HL-60 (cell line): ENCODE measurements at regions not wholly inside any gene's neighbourhood (a gene's known extent, or its start where the extent isn't known, plus 50 kb on each side); places are given as distances from the start of the nearest gene placed in this dataset.

Experiments used
- DNase-seq, 2 experiments: peaks; one replicate each; pipeline ENCODE4 v3.0.0-alpha.2; 2010 to 2020; ENCODE audit warnings: low read depth in 1 of 2, low spot score in 1 of 2
- H3K27ac ChIP-seq: fragments of 250-450 bp; sonication (Bioruptor Pico); replicated peaks from 2 replicates; pipeline ENCODE4 v1.5.1; 2020; ENCODE audit warnings: mild to moderate bottlenecking, moderate library complexity
- H3K27me3 ChIP-seq: fragments of 250-450 bp; sonication (Bioruptor Pico); 2 replicates; pipeline ENCODE4 v1.5.1; 2021; ENCODE audit warnings: mild to moderate bottlenecking, moderate library complexity; ENCODE audit not compliant: insufficient read depth, poor library complexity, severe bottlenecking
- H3K4me3 ChIP-seq: replicated peaks from 2 replicates; pipeline ENCODE4 v1.5.1; 2011; ENCODE audit warnings: mild to moderate bottlenecking, control low read depth, low read length; ENCODE audit not compliant: insufficient read depth
- GABPA ChIP-seq: IDR thresholded peaks from 2 replicates; pipeline ENCODE4 v1.6.1; 2012; ENCODE audit warnings: low read depth
- POLR2AphosphoS5 ChIP-seq: IDR thresholded peaks from 2 replicates; pipeline ENCODE4 v1.6.1; 2012; ENCODE audit warnings: low read depth
- SPI1 ChIP-seq: IDR thresholded peaks from 2 replicates; pipeline ENCODE4 v1.6.1; 2012; ENCODE audit warnings: low read depth, mild to moderate bottlenecking, borderline replicate concordance
- TF ChIP-seq, protein P1 (sequence below): IDR thresholded peaks from one replicate; pipeline ENCODE4 v1.5.1; 2011; ENCODE audit warnings: low read length, control low read depth, inconsistent platforms; ENCODE audit not compliant: insufficient read depth
- TF ChIP-seq, protein P2 (sequence below): IDR thresholded peaks from 2 replicates; pipeline ENCODE4 v1.6.1; 2012; ENCODE audit warnings: low read depth; ENCODE audit not compliant: insufficient replicate concordance

DNA sequence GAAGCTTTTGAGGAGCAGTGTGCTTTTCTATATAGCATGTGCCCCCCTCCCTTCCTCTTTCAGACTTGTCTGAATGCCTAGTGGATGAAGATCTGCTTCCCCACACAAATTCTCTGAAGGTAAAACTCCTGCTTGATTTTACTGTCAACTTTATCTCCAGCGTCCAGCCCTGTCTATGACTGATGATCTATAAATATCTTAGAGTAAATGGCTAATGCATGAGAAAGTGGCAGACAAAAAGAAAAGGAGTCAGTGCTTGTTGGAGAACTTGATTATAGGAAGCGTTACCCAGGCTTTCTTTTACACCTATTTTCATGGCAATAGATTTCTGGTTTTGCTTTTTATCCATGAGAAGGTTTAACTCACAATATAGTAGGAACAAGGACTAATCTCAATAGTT, 168.3 kb upstream of the HS3ST1 start:
- no peak overlapping the region for H3K27ac ChIP-seq
- no peaks in the 10 kb centered on the region for H3K27me3 ChIP-seq
- no peak for DNase-seq
- no peak overlapping the region for H3K4me3 ChIP-seq
- TF ChIP-seq GABPA (no peak), SPI1 (no peak), POLR2AphosphoS5 (no peak)
- TF ChIP-seq, protein P1, sequence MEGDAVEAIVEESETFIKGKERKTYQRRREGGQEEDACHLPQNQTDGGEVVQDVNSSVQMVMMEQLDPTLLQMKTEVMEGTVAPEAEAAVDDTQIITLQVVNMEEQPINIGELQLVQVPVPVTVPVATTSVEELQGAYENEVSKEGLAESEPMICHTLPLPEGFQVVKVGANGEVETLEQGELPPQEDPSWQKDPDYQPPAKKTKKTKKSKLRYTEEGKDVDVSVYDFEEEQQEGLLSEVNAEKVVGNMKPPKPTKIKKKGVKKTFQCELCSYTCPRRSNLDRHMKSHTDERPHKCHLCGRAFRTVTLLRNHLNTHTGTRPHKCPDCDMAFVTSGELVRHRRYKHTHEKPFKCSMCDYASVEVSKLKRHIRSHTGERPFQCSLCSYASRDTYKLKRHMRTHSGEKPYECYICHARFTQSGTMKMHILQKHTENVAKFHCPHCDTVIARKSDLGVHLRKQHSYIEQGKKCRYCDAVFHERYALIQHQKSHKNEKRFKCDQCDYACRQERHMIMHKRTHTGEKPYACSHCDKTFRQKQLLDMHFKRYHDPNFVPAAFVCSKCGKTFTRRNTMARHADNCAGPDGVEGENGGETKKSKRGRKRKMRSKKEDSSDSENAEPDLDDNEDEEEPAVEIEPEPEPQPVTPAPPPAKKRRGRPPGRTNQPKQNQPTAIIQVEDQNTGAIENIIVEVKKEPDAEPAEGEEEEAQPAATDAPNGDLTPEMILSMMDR = no peak
- TF ChIP-seq, protein P2, sequence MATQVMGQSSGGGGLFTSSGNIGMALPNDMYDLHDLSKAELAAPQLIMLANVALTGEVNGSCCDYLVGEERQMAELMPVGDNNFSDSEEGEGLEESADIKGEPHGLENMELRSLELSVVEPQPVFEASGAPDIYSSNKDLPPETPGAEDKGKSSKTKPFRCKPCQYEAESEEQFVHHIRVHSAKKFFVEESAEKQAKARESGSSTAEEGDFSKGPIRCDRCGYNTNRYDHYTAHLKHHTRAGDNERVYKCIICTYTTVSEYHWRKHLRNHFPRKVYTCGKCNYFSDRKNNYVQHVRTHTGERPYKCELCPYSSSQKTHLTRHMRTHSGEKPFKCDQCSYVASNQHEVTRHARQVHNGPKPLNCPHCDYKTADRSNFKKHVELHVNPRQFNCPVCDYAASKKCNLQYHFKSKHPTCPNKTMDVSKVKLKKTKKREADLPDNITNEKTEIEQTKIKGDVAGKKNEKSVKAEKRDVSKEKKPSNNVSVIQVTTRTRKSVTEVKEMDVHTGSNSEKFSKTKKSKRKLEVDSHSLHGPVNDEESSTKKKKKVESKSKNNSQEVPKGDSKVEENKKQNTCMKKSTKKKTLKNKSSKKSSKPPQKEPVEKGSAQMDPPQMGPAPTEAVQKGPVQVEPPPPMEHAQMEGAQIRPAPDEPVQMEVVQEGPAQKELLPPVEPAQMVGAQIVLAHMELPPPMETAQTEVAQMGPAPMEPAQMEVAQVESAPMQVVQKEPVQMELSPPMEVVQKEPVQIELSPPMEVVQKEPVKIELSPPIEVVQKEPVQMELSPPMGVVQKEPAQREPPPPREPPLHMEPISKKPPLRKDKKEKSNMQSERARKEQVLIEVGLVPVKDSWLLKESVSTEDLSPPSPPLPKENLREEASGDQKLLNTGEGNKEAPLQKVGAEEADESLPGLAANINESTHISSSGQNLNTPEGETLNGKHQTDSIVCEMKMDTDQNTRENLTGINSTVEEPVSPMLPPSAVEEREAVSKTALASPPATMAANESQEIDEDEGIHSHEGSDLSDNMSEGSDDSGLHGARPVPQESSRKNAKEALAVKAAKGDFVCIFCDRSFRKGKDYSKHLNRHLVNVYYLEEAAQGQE = no peak

DNA sequence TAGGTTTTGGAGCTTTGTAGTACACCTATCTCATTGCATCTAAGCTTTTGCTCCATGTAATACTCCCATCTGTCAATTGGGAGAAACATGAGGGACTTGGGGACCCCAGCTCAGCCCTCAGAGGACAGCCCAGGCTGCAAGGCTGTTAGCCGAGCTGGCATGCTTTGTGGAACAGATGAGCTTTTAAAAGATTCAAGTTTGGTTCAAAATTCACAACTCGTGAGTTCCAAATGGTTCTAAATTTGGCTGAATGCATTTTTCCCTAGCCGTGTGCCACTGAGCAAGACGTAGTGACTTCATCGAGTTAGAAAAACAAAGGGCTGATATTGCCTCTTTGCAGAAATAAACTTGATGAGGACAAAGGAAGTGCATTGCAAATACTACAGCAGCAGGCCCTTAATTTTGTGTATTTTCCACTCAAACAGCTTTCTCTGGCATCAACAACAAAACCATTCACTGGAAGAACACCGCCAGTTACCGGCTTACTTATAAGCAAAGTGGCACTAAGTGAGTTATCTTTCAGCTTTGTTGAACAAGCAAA, 165.0 kb upstream of the HS3ST1 start:
- Histone ChIP-seq H3K27ac (no peak overlapping the region), H3K4me3 (no peak overlapping the region), H3K27me3 (no peaks in the 10 kb centered on the region)
- TF ChIP-seq, protein P2 = no peak
- TF ChIP-seq, protein P1 = no peak
- TF ChIP-seq POLR2AphosphoS5 = no peak
- no peak for TF ChIP-seq GABPA
- no peak for TF ChIP-seq SPI1
- no peak for DNase-seq

DNA sequence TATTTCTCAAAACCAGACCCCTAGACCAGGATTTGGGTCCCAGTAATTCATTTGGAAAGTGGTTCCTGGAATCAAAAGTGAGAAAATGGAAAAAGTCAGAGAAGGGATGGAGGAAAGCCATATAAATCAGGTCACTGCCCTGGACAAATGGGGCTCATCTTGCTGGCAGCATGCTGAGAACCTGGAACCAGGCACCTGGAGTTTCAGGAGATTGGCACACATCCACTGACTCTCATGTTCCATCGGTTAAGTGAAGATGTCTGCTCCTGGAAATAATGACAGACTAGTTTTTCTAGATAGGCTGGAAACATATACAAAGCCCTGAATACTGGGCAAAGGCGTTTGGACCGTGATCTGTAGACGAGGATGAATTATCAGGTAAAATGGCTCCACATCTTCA, 163.6 kb upstream of the HS3ST1 start:
- TF ChIP-seq, protein P2 = no peak
- TF ChIP-seq GABPA = no peak
- TF ChIP-seq, protein P1 = no peak
- no peak for TF ChIP-seq POLR2AphosphoS5
- TF ChIP-seq SPI1 = no peak
- no peaks in the 10 kb centered on the region for H3K27me3 ChIP-seq
- DNase-seq = no peak
- no peak overlapping the region for H3K27ac ChIP-seq
- no peak overlapping the region for H3K4me3 ChIP-seq
